SJSA1 (cell line): ENCODE measurements at regions not wholly inside any gene's neighbourhood (a gene's known extent, or its start where the extent isn't known, plus 50 kb on each side); places are given as distances from the start of the nearest gene placed in this dataset.
"Not testable (repeated sequence)": the region's sequence is repeated elsewhere in the genome, so short reads cannot be mapped to it uniquely, and the experiment has no call there.

Experiments
- DNase-seq, 2 experiments: peaks; one replicate each; pipeline ENCODE4 v3.0.0-alpha.2; 2015 to 2020; ENCODE audit warnings: low spot score in 2 of 2, low read depth in 1 of 2
- H3K27ac ChIP-seq: fragments of 250-450 bp; sonication (Bioruptor Pico); 2 replicates; pipeline ENCODE4 v1.5.1; 2020; ENCODE audit warnings: mild to moderate bottlenecking, moderate library complexity
- H3K27me3 ChIP-seq: fragments of 250-450 bp; sonication (Bioruptor Pico); replicated peaks from 2 replicates; pipeline ENCODE4 v1.5.1; 2020; ENCODE audit warnings: mild to moderate bottlenecking, moderate library complexity
- H3K36me3 ChIP-seq: fragments of 250-450 bp; sonication (Bioruptor Pico); 2 replicates; pipeline ENCODE4 v1.5.1; 2020; ENCODE audit warnings: mild to moderate bottlenecking
- H3K4me1 ChIP-seq: fragments of 250-450 bp; sonication (Bioruptor Pico); replicated peaks from 2 replicates; pipeline ENCODE4 v1.6.1; 2021; ENCODE audit warnings: mild to moderate bottlenecking
- H3K4me3 ChIP-seq: fragments of 250-450 bp; sonication (Bioruptor Pico); 2 replicates; pipeline ENCODE4 v1.5.1; 2020; ENCODE audit warnings: mild to moderate bottlenecking
- H3K9me3 ChIP-seq: fragments of 250-450 bp; sonication (Bioruptor Pico); replicated peaks from 2 replicates; pipeline ENCODE4 v1.5.1; 2020; ENCODE audit warnings: mild to moderate bottlenecking

- Histone ChIP-seq H3K36me3 (no peaks in the 10 kb centered on the region), H3K4me3 (no peak overlapping the region), H3K4me1 (no peaks in the 10 kb centered on the region), H3K9me3 (no peaks in the 10 kb centered on the region; the same call in 1 of the 2 replicates), H3K27ac (no peak overlapping the region), H3K27me3 (no peaks in the 10 kb centered on the region)
- DNase-seq, result no peak
Measured at GRCh38 chr10:106078895-106079576, 1085.5 kb downstream of the SORCS1 start.

GRCh38 chr10:106076496-106076895 lies 1088.0 kb downstream of the SORCS1 start:
- no peaks in the 10 kb centered on the region for H3K4me1 ChIP-seq
- H3K27ac ChIP-seq, result no peak overlapping the region
- H3K36me3 ChIP-seq, result no peaks in the 10 kb centered on the region
- no peak for DNase-seq
- no peaks in the 10 kb centered on the region; the same call in 1 of the 2 replicates for H3K9me3 ChIP-seq
- H3K27me3 ChIP-seq, result no peaks in the 10 kb centered on the region
- no peak overlapping the region for H3K4me3 ChIP-seq

GRCh38 chr10:106053061-106053460 lies 1111.4 kb downstream of the SORCS1 start:
- H3K4me3 ChIP-seq, result no peak overlapping the region
- no peaks in the 10 kb centered on the region for H3K36me3 ChIP-seq
- no peak overlapping the region for H3K27ac ChIP-seq
- no peak for DNase-seq
- no peaks in the 10 kb centered on the region for H3K27me3 ChIP-seq
- H3K9me3 ChIP-seq, result no peaks in the 10 kb centered on the region; the same call in 1 of the 2 replicates
- no peaks in the 10 kb centered on the region for H3K4me1 ChIP-seq

GRCh38 chr10:106044503-106044902 lies 1120.0 kb downstream of the SORCS1 start:
- Histone ChIP-seq H3K4me3 (no peak overlapping the region), H3K27ac (no peak overlapping the region), H3K9me3 (no peaks in the 10 kb centered on the region), H3K27me3 (no peaks in the 10 kb centered on the region), H3K36me3 (no peaks in the 10 kb centered on the region), H3K4me1 (no peaks in the 10 kb centered on the region)
- no peak for DNase-seq

- H3K27me3 ChIP-seq, result no peaks in the 10 kb centered on the region
- no peaks in the 10 kb centered on the region for H3K9me3 ChIP-seq
- no peak for DNase-seq
- H3K4me3 ChIP-seq, result no peak overlapping the region
- H3K4me1 ChIP-seq, result no peaks in the 10 kb centered on the region
- H3K36me3 ChIP-seq, result no peaks in the 10 kb centered on the region
- H3K27ac ChIP-seq, result no peak overlapping the region
Measured at GRCh38 chr10:106043863-106044262, 1120.6 kb downstream of the SORCS1 start.

GRCh38 chr10:106038246-106038645 lies 1126.3 kb downstream of the SORCS1 start:
- no peaks in the 10 kb centered on the region for H3K4me1 ChIP-seq
- no peak overlapping the region for H3K4me3 ChIP-seq
- H3K36me3 ChIP-seq, result no peaks in the 10 kb centered on the region
- no peaks in the 10 kb centered on the region for H3K27me3 ChIP-seq
- H3K9me3 ChIP-seq, result no peaks in the 10 kb centered on the region
- DNase-seq, result no peak
- no peak overlapping the region for H3K27ac ChIP-seq

- Histone ChIP-seq H3K9me3 (no peaks in the 10 kb centered on the region; the same call in 1 of the 2 replicates), H3K36me3 (no peaks in the 10 kb centered on the region), H3K27me3 (no peaks in the 10 kb centered on the region)
Measured at GRCh38 chr10:106033065-106033464, 1131.4 kb downstream of the SORCS1 start.

GRCh38 chr10:106032450-106033002 lies 1132.0 kb downstream of the SORCS1 start:
- Histone ChIP-seq H3K4me3 (no peak overlapping the region), H3K4me1 (no peaks in the 10 kb centered on the region), H3K9me3 (no peaks in the 10 kb centered on the region; the same call in 1 of the 2 replicates), H3K27ac (no peak overlapping the region), H3K36me3 (no peaks in the 10 kb centered on the region), H3K27me3 (no peaks in the 10 kb centered on the region)
- no peak for DNase-seq

More at GRCh38 chr10:106033065-106033464, 1131.4 kb downstream of the SORCS1 start:
- Histone ChIP-seq H3K4me3 (no peak overlapping the region), H3K4me1 (no peaks in the 10 kb centered on the region), H3K27ac (no peak overlapping the region)
- DNase-seq, result no peak

GRCh38 chr10:106027240-106027639 lies 1137.3 kb downstream of the SORCS1 start:
- Histone ChIP-seq H3K27ac (no peak overlapping the region), H3K4me1 (no peaks in the 10 kb centered on the region), H3K36me3 (no peaks in the 10 kb centered on the region), H3K27me3 (no peaks in the 10 kb centered on the region), H3K4me3 (no peak overlapping the region), H3K9me3 (peaks cover 5% of the 10 kb centered on the region)
- no peak for DNase-seq

- H3K9me3 ChIP-seq, result peaks cover 5% of the 10 kb centered on the region; the same call in 1 of the 2 replicates
- DNase-seq, result no peak
- no peaks in the 10 kb centered on the region for H3K4me1 ChIP-seq
- H3K4me3 ChIP-seq, result no peak overlapping the region
- no peak overlapping the region for H3K27ac ChIP-seq
- H3K27me3 ChIP-seq, result no peaks in the 10 kb centered on the region
- H3K36me3 ChIP-seq, result no peaks in the 10 kb centered on the region
Measured at GRCh38 chr10:106025208-106025811, 1139.2 kb downstream of the SORCS1 start.

GRCh38 chr10:106023329-106023728 lies 1141.2 kb downstream of the SORCS1 start:
- H3K4me1 ChIP-seq, result no peaks in the 10 kb centered on the region
- no peaks in the 10 kb centered on the region for H3K27me3 ChIP-seq
- no peak overlapping the region for H3K27ac ChIP-seq
- no peak for DNase-seq
- no peak overlapping the region for H3K4me3 ChIP-seq
- no peaks in the 10 kb centered on the region for H3K36me3 ChIP-seq
- H3K9me3 ChIP-seq, result peaks cover 5% of the 10 kb centered on the region; the same call in 1 of the 2 replicates

- H3K27ac ChIP-seq, H3K9me3 ChIP-seq, H3K27me3 ChIP-seq, H3K4me1 ChIP-seq, H3K4me3 ChIP-seq, DNase-seq, H3K36me3 ChIP-seq: not testable (repeated sequence)
Measured at GRCh38 chr10:106019559-106019958, 1144.9 kb downstream of the SORCS1 start.

- not testable (repeated sequence) for H3K4me1 ChIP-seq, H3K36me3 ChIP-seq, H3K27ac ChIP-seq, H3K27me3 ChIP-seq, DNase-seq, H3K4me3 ChIP-seq, H3K9me3 ChIP-seq
Measured at GRCh38 chr10:106015369-106016199, 1148.9 kb downstream of the SORCS1 start.

- Histone ChIP-seq H3K9me3 (peaks cover 2% of the 10 kb centered on the region), H3K4me1 (no peaks in the 10 kb centered on the region), H3K36me3 (no peaks in the 10 kb centered on the region), H3K4me3 (no peak overlapping the region), H3K27me3 (no peaks in the 10 kb centered on the region), H3K27ac (no peak overlapping the region)
- no peak for DNase-seq
Measured at GRCh38 chr10:106011250-106011649, 1153.3 kb downstream of the SORCS1 start.
